ENCODE measurements at regions not wholly inside any gene's neighbourhood (a gene's known extent, or its start where the extent isn't known, plus 50 kb on each side); places are given as distances from the start of the nearest gene placed in this dataset.
"Not testable (repeated sequence)": the region's sequence is repeated elsewhere in the genome, so short reads cannot be mapped to it uniquely, and the experiment has no call there.

- H4K5ac ChIP-seq (ENCODE audit: insufficient read length, low read depth, low read length); H3K23me2 ChIP-seq (ENCODE audit: low read depth, low read length); H3K27ac ChIP-seq (ENCODE audit: low read depth, low read length); H4K91ac ChIP-seq (replicated peaks; ENCODE audit: insufficient read length, low read length); H3K36me3 ChIP-seq (ENCODE audit: control insufficient read depth in 2 of 4, insufficient read depth in 4 of 4, low read length in 3 of 4); H3K23ac ChIP-seq (ENCODE audit: insufficient read length); FAIRE-seq; H3K79me2 ChIP-seq (ENCODE audit: control insufficient read depth in 1 of 2, insufficient read depth in 2 of 2, low read length in 2 of 2); H3K4me2 ChIP-seq (ENCODE audit: insufficient read depth in 1 of 2, low read depth in 2 of 2, low read length in 2 of 2); H2BK15ac ChIP-seq (ENCODE audit: low read length); H3K56ac ChIP-seq (replicated peaks; ENCODE audit: insufficient read length, low read depth, low read length); H2AK5ac ChIP-seq (ENCODE audit: low read depth, low read length); H3K79me1 ChIP-seq (ENCODE audit: low read depth, low read length); H3K9ac ChIP-seq (replicated peaks in 1 of 4; ENCODE audit: extremely low read depth in 1 of 4, low read depth in 3 of 4, low read length in 3 of 4); H2BK5ac ChIP-seq (ENCODE audit: low read depth, low read length); H3K4me1 ChIP-seq (replicated peaks in 1 of 4; ENCODE audit: control insufficient read depth in 3 of 4, insufficient read depth in 4 of 4, low read length in 3 of 4); H4K20me1 ChIP-seq (replicated peaks in 1 of 2; ENCODE audit: control insufficient read depth in 1 of 2, insufficient read depth in 2 of 2, low read length in 2 of 2); H3K14ac ChIP-seq (ENCODE audit: insufficient read length); H3K18ac ChIP-seq (ENCODE audit: extremely low read depth, low read length); H2BK12ac ChIP-seq (ENCODE audit: low read depth, low read length); H2BK120ac ChIP-seq (replicated peaks; ENCODE audit: low read depth, low read length); DNase-seq (ENCODE audit: low read depth in 1 of 2, low spot score in 2 of 2); H3K4me3 ChIP-seq (ENCODE audit: extremely low read depth in 1 of 4, insufficient read depth in 2 of 4, low read depth in 3 of 4, low read length in 4 of 4); H2AFZ ChIP-seq (ENCODE audit: low read length); H3K27me3 ChIP-seq (replicated peaks in 1 of 4; ENCODE audit: control insufficient read depth in 3 of 4, extremely low read depth in 1 of 4, insufficient read depth in 3 of 4, low read length in 3 of 4); H3K4ac ChIP-seq (replicated peaks; ENCODE audit: insufficient read length, low read depth, low read length); H4K8ac ChIP-seq (ENCODE audit: extremely low read depth, insufficient read depth, low read length); H3K9me3 ChIP-seq (ENCODE audit: insufficient read depth in 2 of 2, low read depth in 1 of 2, low read length in 1 of 2); H2BK20ac ChIP-seq (ENCODE audit: low read length): not testable (repeated sequence)
- ChIA-PET POLR2A (ENCODE audit: partially characterized antibody) (interaction anchor here (0.7 kb wide), 1 partner anchor 8 kb away, joined by 3 read pairs; no protein-coding TSS in a partner anchor), CTCF (ENCODE audit: partially characterized antibody) (interaction anchor here (0.7 to 1.8 kb wide), 4 partner anchors 8 to 65 kb away, joined by 3 to 4 read pairs (median 4); no protein-coding TSS in a partner anchor)
- no CpG with 5 or more reads among the region's 1 CpG for WGBS, 2 experiments (ENCODE audit: extremely low coverage in 1 of 2, insufficient coverage in 1 of 2, insufficient read length in 1 of 2, insufficient replicate concordance in 2 of 2, low coverage in 1 of 2, low lambda C conversion rate in 2 of 2, missing lambda C conversion rate in 1 of 2)
These were observed 297.4 kb upstream of the BOD1L1 start for GRCh38 chr4:13924900-13925299.

Data from H1 (cell line).